HG03064 (cell line): ENCODE measurements at regions not wholly inside any gene's neighbourhood (a gene's known extent, or its start where the extent isn't known, plus 50 kb on each side); places are given as distances from the start of the nearest gene placed in this dataset.

Experiments used
- ATAC-seq: cut with Tn5 transposase; IDR thresholded peaks from one replicate; pipeline ENCODE4 v1.9.1; 2021; ENCODE audit warnings: low read depth; ENCODE audit not compliant: unreplicated experiment

DNA sequence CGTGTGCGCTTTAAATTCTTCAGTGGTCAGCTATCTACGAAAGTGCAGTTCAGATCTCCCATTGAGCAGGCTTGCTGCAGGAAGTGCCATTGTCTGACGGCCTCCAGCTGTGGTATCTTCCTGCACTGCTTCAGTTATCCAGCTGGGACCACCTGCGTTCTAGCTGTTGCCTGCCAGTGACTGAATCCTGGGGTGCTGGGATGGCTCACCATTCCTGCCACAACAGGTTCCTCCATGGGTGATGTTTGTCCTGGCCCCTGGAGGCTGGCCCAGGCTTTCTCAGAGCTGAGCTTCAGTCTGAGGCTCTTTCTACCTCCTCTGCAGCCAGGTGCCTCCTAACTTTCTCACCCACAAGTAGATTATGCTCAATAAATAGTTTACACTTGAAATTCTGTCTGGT lies 498.5 kb upstream of the HS6ST1 start:
- ATAC-seq: no peak

GRCh38 chr2:128817813-128818212 lies 499.1 kb upstream of the HS6ST1 start:
- ATAC-seq: no peak

- ATAC-seq: no peak
Measured at GRCh38 chr2:128818248-128818647, 499.6 kb upstream of the HS6ST1 start.

- ATAC-seq: no peak
Measured at GRCh38 chr2:128818704-128819491, 500.2 kb upstream of the HS6ST1 start.

DNA sequence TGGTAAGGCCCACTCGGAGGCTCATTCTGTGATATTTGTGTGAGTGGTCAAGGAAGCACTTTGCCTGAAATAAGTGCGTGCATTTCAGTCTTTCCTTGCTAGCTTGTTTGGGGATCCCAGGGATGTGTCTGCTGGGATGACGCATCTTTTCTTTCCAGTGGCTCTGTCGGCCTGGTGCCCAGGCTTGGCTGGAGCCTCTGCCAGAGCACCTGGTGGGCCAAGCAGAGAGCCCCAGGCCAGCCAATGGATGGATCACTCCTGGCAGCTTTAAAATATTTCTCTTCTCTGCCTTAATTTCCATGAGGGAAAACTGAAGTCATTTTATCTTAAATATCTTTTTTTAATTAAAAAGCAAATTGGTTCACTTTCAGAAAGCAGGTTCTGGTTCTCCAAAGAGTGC lies 501.8 kb upstream of the HS6ST1 start:
- ATAC-seq: no peak

GRCh38 chr2:128821010-128821409 lies 502.3 kb upstream of the HS6ST1 start:
- ATAC-seq: no peak

- ATAC-seq: no peak
Measured at GRCh38 chr2:128832946-128833663, 514.4 kb upstream of the HS6ST1 start.

DNA sequence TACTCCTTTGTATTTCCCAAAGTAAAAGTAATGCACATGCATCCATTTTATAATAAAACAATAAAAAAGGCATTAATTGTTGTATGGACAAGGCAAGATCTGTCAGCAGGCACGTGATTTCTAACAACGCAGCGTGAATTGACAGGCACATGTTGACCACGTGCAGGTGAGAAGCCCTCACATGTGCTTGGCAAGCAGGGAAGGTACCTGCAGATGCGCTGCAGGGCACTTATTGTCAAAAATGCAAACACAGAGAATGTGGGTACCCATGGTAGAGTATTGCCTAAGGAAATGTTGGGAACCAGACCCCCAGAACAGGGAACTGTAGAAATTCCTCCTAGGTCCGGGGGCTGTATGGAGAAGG lies 515.0 kb upstream of the HS6ST1 start:
- no peak for ATAC-seq

DNA sequence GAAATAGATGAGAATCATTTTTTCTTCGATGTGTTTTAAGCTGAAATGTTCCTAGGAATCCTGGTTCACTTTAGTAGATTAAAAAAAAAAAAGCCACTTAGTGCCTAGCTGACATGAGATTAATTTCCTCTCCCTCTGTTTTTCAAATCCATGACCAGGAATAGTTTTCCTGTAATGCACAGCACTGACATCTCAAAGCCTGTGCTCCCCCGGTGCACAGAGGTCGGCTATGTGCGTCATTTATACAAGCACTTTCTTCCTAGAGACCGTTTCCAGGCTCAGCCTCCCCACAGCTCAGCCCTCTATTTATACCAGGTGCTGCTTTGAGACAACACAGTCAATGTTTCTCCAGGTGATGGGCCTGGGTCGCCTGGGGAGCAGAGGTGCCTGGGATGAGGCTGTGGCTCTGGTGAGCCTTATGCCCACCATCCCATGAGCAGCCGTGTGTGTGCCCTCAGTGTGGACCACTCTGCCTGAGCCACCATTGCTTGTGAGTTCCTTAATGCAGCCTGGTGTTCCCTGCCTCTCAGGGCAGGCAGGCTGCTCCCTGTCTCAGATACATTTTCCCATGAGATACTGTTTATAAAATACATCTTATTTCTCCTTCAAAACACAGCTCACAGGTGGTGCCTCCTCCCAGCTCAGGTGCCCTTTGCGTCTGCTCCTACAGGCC lies 515.7 kb upstream of the HS6ST1 start:
- ATAC-seq: no peak

DNA sequence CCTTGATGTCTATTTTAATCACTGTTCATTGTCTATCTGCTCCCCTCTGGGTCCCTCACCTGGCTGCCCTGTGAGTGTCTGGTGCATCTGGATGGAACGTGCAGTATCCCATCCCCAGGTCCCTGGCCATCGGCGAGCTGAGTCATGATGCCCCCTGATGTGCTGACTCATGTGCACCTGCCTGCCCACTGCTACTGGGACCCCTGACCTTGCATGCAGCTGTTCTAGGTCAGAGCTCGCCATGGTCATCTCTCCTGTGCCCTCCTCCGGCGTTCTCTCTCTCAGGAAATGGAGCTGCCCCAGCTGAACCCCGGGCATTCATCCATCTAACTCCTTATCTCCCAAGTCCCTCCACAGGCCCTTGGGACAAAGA lies 516.2 kb upstream of the HS6ST1 start:
- ATAC-seq: no peak

- ATAC-seq: no peak
Measured at GRCh38 chr2:128835342-128835855, 516.7 kb upstream of the HS6ST1 start.

DNA sequence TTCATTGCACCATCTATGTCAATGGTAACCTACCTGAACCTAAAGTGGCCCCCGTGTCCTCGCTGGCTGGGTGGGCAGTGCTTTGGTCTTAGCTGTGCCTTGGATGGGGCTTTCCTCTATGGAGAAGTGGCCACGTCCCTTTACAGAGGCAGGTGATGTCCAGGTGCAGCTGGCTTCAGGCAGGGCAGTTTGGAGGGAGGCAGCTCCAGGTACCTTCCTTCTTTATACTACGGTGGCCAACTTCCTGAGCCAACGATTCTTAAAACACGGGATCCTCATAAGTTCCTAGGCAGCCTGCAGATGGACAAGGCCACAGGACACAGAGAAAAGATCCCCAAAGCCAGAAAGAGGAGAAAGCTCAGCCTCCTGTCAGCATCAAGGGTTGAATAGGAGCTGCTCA lies 517.3 kb upstream of the HS6ST1 start:
- no peak for ATAC-seq

GRCh38 chr2:128836559-128837100 lies 518.0 kb upstream of the HS6ST1 start:
- ATAC-seq: no peak

DNA sequence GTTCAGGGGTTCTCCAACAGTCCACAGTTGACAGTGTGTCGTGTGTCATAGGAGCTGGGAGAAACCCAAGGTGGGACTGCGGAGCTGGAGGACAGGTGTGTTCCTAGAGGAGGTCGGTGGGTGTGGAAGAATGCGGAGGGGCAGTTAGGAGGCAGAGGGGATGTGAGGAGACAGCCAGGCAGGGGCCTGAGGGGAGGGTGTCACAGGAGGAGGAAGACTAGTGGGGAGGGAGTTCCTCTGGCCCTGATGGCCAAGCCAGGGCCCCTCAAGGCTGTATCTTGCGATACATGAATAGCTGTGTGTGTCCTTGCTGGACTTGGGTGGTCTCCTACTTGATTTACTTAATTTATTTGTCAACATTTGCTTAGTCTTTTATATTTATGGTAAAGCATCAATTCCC lies 519.6 kb upstream of the HS6ST1 start:
- no peak for ATAC-seq

DNA sequence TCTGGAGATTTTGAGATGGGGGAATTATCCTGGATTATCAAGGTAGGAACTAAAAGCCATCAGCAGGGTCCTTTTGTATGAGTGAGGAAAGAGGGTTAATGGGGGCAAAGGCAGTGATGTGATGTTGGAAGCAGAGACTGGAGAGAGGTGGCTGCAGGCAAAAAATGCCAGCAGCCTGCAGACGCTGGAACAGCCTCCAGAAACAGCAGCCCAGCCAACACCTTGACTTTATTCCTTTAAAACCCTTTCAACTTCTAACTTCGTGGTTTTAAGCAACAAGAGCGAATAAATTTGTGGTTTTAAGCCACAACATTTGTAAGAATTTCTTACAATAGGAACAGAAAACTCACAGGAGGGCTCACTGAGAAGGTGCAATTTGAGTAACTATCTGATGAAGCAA lies 523.1 kb upstream of the HS6ST1 start:
- ATAC-seq: no peak

GRCh38 chr2:128867311-128867710 lies 548.6 kb upstream of the HS6ST1 start:
- ATAC-seq: no peak

GRCh38 chr2:128867936-128868636 lies 549.4 kb upstream of the HS6ST1 start:
- ATAC-seq: no peak

DNA sequence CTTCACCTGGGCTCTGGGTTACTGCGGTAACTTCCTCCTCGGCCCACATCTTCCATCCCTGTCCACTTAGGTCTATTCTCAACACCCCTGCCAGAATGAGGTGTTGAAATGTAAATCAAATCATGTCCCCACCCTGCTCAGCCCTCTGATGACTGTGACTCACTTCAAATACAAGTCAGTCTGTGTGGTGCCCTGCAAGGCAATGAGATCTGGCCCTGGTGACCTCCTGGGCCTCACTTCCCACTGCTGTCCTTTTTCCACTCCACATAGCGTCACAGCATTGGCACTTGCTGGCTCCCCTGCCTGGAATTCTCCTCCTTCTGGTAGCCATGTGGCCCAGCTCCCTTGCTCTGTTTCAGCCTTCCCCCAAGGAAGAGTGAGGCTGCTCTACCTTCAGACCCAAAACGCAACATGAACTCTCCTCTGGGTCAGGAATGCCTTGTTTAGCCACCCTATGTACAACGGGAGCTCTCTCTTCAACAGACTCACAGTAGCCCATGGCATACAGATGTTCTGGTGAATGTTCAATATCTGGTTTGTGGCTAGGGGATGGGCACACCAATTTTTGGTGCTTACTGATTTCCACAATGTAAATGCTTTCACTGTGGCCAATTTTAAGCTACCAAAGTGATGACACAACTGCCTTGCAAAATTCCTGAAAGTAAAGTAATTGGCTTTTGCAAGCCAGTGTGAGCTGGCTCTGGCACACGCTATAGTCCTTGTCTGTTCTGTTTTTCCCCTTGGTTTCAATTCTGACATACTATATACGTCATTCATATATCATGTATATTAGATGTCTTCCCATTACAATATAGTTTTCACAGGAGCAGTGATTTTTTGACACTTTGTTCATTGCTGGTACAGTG lies 550.3 kb upstream of the HS6ST1 start:
- ATAC-seq: no peak

DNA sequence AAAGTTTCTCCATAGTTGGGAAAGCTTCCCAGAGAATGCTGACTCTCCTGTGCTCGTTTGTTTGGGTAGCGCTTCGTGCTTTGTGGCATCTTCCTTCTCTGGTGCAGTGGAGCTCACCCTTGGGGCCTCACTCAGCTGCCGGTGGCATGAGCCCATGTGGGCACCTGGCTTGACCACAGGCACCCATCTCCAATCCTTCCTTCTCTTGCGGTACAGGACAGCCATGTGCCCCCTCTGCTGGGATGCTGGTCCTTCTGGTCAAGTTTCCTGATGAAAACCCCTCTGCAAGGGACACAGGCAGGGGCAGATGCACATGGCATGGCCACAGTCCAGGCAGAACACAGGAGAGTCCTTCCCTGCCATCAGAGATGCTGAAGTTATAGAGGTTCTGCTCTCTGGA lies 555.9 kb upstream of the HS6ST1 start:
- no peak for ATAC-seq
